ENCODE measurements at regions not wholly inside any gene's neighbourhood (a gene's known extent, or its start where the extent isn't known, plus 50 kb on each side); places are given as distances from the start of the nearest gene placed in this dataset.
"Not testable (repeated sequence)": the region's sequence is repeated elsewhere in the genome, so short reads cannot be mapped to it uniquely, and the experiment has no call there.

DNA sequence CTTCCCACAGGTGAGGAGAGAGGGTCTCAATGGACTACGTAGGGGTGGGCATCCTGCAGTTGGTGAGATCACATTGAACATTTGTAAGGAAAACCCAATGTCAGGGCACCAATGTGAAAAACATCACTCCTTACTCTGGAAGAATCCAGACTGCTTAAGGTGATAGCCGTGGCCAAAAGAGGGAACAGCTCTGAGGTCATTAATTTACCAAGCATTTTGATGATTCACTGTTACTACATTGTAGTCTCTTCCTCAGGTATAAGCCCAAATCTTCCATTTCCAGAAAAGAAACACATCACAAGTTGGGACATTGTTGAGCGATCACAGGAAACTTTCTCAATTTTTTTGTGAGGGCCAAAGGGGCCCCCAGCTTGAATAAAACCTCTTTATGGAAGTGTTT, 61.1 kb upstream of the SPTLC3 start:
- 78 to 82% methylated on average over 3 of the region's 3 CpGs for WGBS, 2 donors
- no peak overlapping the region for H3K4me3 ChIP-seq
- H3K36me3 ChIP-seq = no peaks in the 10 kb centered on the region
- intact Hi-C loops (cut with DNase I) = no loop called here
- DNase-seq (no peak), ATAC-seq (no peak)
- TF ChIP-seq, protein P1, sequence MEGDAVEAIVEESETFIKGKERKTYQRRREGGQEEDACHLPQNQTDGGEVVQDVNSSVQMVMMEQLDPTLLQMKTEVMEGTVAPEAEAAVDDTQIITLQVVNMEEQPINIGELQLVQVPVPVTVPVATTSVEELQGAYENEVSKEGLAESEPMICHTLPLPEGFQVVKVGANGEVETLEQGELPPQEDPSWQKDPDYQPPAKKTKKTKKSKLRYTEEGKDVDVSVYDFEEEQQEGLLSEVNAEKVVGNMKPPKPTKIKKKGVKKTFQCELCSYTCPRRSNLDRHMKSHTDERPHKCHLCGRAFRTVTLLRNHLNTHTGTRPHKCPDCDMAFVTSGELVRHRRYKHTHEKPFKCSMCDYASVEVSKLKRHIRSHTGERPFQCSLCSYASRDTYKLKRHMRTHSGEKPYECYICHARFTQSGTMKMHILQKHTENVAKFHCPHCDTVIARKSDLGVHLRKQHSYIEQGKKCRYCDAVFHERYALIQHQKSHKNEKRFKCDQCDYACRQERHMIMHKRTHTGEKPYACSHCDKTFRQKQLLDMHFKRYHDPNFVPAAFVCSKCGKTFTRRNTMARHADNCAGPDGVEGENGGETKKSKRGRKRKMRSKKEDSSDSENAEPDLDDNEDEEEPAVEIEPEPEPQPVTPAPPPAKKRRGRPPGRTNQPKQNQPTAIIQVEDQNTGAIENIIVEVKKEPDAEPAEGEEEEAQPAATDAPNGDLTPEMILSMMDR (IDR thresholded peaks at IDR 0.05) = no peak
- no peaks in the 10 kb centered on the region for H3K9me3 ChIP-seq
- no peaks in the 10 kb centered on the region for H3K4me1 ChIP-seq
- no peaks in the 10 kb centered on the region for H3K27me3 ChIP-seq
- H3K27ac ChIP-seq = no peak overlapping the region

DNA sequence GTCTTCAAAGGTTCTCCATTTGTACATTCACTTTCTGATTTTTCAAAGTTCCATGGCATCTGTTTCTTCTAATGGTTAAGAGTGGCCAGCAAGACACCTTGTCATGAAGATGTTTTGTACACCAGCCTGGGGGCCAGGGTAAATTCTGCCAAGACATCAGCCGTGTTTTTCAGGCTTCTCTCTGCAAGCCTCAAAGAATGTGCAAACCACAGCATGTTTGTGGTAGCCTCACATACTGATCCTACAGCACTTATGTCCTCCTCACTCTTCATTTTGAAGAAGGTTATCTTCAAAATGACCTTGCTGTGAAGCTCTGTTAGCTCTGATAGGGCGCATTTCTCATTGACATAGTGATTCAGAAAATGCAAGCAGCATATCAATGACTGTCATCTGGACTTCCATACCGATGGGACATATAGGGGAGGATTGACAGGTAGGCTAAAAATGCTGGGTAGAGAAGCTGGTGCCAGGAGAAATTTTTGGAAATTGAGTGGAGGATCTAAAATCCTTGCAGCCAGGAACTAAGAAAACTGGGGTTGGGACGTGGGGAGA, 59.3 kb upstream of the SPTLC3 start:
- H3K36me3 ChIP-seq = no peaks in the 10 kb centered on the region
- no peaks in the 10 kb centered on the region for H3K4me1 ChIP-seq
- no peak for DNase-seq
- no peaks in the 10 kb centered on the region for H3K27me3 ChIP-seq
- ATAC-seq = no peak
- TF ChIP-seq, protein P1 (IDR thresholded peaks at IDR 0.05) = no peak
- H3K4me3 ChIP-seq = no peak overlapping the region
- no peaks in the 10 kb centered on the region for H3K9me3 ChIP-seq
- WGBS, 2 donors = 49% methylated on average over 4 of the region's 4 CpGs
- intact Hi-C loops (cut with DNase I) = no loop called here
- H3K27ac ChIP-seq = no peak overlapping the region

DNA sequence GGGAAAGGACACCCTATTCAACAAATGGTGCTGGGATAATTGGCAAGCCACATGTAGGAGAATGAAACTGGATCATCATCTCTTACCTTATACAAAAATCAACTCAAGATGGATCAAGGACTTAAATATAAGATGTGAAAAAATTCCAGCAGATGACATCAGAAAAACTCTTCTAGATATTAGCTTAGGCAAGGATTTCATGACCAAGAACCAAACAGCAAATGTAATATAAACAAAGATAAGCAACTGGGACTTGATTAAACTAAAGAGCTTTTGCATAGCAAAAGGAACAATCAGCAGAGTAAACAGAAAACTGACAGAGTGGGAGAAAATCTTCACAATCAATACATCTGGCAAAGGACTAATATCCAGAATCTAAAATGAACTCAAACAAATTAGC, 54.5 kb upstream of the SPTLC3 start:
- H3K36me3 ChIP-seq; H3K4me1 ChIP-seq; DNase-seq; H3K9me3 ChIP-seq; H3K27me3 ChIP-seq; H3K4me3 ChIP-seq; intact Hi-C loops (cut with DNase I); H3K27ac ChIP-seq; ATAC-seq: not testable (repeated sequence)

DNA sequence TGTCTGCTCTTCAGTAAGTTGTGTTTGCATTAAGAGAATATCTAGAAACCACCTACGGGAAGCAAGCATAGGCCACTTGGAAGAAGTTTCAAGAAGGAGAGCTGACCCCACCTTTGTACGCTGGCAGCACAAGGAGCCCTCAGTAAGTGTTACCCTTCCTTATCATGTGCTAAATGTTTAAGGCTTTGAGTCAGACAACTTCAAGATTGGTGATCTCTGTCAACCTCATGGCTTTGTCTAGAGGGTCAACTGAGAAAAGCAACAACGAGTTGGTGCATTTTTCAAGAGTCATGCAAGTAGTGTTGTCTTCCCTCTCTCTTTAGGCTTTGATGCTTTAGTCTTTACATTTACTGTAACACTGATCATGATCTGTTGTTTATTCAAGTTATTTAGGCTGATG, 53.2 kb upstream of the SPTLC3 start:
- no peaks in the 10 kb centered on the region for H3K27me3 ChIP-seq
- TF ChIP-seq, protein P1 (IDR thresholded peaks at IDR 0.05) = no peak
- no peak overlapping the region for H3K4me3 ChIP-seq
- no peaks in the 10 kb centered on the region for H3K36me3 ChIP-seq
- DNase-seq (no peak), ATAC-seq (no peak)
- intact Hi-C loops (cut with DNase I) = no loop called here
- H3K4me1 ChIP-seq = no peaks in the 10 kb centered on the region
- H3K9me3 ChIP-seq = no peaks in the 10 kb centered on the region
- no peak overlapping the region for H3K27ac ChIP-seq
- WGBS, 2 donors = 52% methylated on average over 3 of the region's 3 CpGs

DNA sequence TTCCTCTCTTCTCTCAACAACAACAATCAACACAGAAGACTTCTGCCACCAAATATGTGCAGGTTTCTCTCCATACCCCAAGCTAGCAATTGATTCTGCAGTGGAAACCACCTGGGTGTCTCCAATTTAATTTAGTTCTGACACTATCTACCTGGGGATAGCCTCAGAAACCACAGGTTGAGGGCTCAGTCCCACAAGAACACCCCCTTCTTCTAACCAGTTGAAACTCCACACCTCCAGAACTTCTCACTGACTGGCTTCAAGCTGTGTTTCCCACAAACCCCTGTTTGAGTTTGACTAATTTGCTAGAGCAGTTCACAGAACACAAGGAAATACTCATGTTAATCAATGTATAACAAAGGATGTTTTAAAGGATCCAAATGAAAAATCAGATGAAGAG, 52.5 kb upstream of the SPTLC3 start:
- intact Hi-C loops (cut with DNase I) = no loop called here
- ATAC-seq (no peak), DNase-seq (no peak)
- no peaks in the 10 kb centered on the region for H3K9me3 ChIP-seq
- H3K36me3 ChIP-seq = no peaks in the 10 kb centered on the region
- no peak overlapping the region for H3K4me3 ChIP-seq
- H3K27ac ChIP-seq = no peak overlapping the region
- TF ChIP-seq, protein P1 (IDR thresholded peaks at IDR 0.05) = no peak
- peaks cover 0 to 4% (median 0%) of the 10 kb centered on the region in 7 donors for H3K27me3 ChIP-seq
- H3K4me1 ChIP-seq = no peaks in the 10 kb centered on the region

Measured in heart right ventricle (tissue), 16 donors.